Stimulated activated naive CD8-positive, alpha-beta T cell treated with anti-CD3 and anti-CD28 coated beads, Interleukin-15, Interleukin-2, amounts not matched to agents 100 U/mL and 50 U/mL, for 24 hours (primary cell): ENCODE measurements at regions not wholly inside any gene's neighbourhood (a gene's known extent, or its start where the extent isn't known, plus 50 kb on each side); places are given as distances from the start of the nearest gene placed in this dataset.
"Not testable (repeated sequence)": the region's sequence is repeated elsewhere in the genome, so short reads cannot be mapped to it uniquely, and the experiment has no call there.

Source experiments
- ATAC-seq: fragments of 150-1000 bp; cut with Tn5 transposase; one replicate; pipeline ENCODE4 v1.10.0; 2021
- DNase-seq: peaks from one replicate; pipeline ENCODE4 v3.0.0; 2021

DNA sequence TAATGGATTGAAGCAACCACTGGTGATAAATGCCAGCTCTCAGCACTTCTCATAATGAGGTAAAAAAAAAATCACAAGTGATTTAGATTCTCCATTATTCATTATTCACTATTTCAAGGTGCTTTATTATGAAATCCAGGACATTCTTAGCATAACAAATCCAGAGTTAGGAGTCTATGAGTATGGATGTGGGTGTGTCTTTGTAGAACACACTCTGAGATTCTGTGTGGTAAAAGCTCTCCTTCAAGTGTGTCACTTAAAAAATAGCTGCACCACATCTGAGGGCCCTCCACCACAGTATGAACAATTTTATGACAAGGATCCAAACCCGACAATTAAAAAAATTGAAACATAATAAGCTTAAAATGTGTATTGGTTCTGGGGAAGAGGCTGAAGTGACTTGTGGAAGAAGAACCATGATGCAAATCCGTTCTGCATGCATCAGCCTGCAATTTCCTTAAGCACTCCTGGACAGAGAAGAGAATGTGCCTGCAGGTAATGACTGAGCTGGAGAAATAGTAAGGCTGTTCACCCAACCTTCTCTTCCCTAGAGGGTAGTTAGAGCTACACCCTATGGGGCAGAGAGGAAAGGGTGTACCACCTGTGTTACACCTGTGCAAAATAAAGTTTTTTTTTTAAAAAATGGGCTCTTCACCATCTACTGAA, 488.5 kb upstream of the MGAT4C start:
- DNase-seq (no peak), ATAC-seq (no peak)

DNA sequence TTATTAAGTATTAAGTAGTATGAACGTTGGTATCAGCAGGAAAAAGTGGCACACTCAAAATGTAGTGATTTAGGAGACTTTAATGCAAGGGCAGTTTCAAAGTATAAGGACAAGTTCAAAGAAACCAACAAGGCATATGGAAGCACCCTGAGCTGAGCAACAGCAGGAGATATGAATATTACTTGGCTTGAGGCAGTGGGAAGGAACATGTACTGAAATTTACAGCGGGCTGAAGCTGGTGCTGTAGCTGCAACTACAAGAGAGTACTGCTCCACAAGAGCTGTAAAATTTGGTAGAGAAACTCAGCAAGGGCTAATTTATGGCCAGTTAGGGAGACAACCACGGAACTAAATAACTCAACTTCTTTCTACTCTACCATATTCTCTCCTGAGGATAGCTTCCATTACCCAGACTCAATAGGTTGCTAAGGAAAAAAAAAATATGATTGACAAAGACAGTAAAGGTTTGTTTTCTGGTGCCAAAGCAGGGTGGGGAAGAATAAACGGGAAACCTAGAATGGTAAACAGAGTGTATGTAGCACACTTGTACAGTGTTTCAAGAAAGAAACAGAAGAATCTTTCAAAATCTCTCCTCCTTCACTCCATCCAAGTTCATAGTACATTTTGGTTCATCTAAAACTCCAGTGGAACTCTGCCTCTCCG, 487.8 kb upstream of the MGAT4C start:
- ATAC-seq (no peak), DNase-seq (no peak)

DNA sequence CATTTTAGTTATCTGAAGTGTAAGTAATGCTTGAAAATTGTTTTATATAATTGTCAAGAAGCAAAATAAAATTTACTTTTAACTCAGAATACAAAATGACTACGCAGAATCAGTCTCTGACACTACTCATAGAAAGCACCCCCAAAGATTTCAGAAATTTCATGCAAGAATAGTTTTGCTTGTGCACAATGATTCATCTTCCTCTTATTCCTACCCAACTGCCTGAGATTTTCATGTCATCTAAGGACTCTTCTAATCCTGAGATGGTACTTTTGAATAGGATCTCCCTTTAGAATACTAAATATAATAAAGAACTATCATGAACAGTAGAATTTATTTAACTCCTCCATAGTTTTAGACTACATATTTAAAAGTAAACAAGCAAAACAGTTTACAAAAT, 485.3 kb upstream of the MGAT4C start:
- DNase-seq (no peak), ATAC-seq (no peak)

DNA sequence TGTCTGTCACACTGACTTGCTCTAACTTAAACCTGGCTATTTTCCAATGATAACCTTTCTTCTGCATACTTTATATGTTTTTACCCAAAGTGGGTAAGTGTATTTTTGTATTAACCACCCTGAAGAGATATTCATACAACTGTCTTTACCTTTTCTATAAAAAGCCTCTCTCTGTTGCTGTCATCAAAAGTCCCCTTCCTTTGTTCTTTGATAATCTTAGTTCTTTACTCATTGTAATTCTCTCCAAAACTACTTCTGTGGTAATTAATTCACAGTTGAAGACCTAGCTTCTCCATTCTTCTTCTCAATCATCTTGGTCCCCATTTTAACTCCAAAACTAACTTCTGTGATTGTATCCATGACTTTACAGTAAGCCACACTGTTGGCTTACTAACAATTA, 479.7 kb upstream of the MGAT4C start:
- ATAC-seq (no peak), DNase-seq (no peak)

DNA sequence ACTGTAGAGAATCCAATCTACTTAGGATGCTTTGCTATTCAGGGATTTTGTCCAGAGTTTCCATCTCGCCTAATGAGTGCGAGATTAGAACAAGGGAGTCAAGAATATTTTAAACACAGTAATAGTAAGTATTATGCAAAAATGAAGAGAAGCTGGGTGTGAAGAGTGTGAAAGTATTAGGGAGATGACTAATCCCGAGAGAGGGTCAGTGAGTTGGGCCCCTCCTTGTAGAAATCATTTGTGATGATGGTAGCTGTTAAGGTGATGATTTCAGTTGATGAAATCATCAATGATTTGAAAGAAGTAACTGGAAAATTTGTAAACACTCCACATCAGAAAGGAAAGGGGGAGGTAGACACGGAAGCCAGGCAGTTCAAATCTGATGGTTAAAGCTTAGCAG, 478.9 kb upstream of the MGAT4C start:
- ATAC-seq (no peak), DNase-seq (no peak)

DNA sequence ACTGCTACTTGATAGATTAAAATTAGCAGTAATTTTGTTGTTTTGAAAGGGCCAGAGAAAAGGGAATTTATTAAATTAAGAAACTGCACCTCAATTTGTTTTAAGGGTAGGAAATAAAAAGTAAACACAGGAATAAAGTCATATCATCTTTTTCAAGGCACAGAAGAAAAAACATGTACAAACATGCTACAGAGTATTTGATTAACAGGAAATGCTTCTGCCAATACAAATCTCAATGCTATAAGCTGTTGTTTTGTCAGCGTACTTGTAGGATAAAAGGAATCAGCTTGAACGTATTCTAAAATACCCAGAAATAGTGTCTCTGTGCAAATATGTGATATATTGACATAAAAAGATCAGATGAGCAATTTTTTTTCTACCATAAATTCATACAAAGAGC, 474.0 kb upstream of the MGAT4C start:
- ATAC-seq, result no peak
- no peak for DNase-seq

DNA sequence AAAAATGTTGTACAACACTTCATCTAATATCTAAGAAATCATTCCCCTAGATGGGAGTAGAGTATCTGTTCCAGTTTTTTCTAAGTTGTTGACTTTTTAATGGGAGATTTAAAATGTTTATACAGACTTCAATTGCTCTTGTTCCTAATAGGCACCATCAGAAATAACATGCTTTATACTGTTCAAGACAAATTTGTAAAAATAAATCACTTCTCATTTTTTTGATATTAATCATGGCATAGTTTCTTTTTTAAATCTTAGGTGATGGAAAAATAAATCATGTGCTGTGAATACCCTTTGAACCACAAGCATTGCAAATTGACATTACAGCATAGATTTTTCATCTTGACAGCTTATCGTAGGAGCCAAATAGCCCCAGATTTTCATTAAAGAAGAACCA, 473.5 kb upstream of the MGAT4C start:
- ATAC-seq (no peak), DNase-seq (no peak)

DNA sequence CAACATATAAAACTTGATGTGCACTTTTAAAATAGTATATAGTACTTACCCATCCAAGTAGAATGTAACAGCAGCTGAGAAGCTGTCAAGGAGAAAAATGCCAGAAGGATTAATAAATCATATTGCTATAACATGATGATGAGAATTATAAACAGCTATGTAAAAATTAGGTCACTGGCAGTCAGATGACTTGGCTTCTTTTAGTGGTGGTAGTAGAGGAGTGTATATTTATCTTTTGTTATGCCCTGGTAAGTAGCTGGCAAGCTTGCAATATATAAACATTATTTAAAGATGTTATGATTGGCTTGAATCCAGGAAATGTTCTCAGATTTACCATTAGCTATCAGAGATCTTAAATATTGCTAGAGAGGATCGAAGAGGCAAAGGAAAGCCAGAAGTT, 471.0 kb upstream of the MGAT4C start:
- no peak for DNase-seq
- no peak for ATAC-seq

DNA sequence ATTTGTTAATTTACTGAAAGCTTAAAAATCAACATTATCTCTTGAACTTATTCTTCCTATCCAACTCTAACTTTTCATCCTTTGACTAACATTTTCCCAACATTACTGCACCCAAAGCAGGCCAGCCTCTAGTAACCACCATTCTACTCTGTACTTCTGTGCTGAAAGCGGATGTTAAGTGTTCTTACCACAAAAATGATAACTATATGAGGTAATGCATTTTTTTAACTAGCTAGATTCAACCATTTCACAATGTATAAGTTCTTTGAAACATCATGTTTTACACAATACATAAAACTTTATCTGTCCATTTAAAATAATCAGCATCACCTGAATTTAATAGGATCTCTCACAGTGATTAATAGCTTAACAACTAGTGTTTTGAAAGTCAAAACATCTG, 468.5 kb upstream of the MGAT4C start:
- ATAC-seq (no peak), DNase-seq (no peak)

DNA sequence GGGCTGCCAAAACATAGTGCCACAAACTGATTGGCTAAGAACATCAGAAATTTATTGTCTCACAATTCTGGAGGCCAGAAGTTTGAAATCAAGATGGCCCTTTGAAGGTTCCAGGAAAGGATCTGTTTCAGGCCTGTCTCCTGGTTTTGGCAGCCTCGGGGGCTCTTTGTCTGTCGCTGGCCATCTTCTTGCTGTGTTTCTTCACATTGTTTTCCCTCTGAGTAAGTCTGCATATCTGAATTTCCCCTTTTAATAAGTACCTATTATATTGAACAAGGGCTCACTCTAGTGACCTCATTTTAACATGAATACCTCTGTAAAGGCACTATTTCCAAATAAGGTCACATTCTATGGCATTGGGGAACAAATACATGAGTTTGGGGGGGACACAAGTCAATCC, 467.1 kb upstream of the MGAT4C start:
- no peak for ATAC-seq

DNA sequence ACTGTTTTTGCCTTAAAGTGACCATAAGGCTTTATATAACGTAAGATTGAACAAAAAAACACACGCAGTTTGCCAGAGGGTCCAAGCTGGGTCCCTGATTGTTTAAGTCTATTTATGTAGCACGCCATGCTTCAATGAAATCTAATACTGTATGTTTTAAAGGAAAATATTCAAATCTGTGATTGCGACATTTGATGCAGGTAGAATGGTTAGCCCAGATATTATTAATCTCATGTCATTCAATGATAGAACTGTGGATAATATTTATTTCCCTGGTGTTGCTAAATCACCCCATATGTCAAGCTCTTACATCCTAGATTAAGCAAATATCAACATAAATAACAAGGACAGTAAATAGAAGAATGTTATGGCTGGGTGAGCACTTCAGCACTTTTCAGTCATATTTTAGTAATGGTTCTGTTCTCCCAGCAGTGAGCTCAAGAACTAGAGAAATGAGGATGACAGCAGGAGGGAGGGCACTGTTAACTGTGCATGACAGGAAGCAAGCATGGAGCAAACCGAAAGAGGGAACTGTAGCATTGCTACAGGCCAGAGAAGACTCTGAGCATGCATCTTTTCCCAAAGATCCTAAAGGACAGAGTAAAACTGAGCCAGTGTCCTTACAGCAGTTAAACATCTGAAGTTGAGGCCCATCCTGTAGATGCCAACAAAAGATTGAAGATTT, 465.7 kb upstream of the MGAT4C start:
- ATAC-seq, result no peak
- no peak for DNase-seq

More for the DNA sequence above, 467.1 kb upstream of the MGAT4C start:
- DNase-seq, result no peak

DNA sequence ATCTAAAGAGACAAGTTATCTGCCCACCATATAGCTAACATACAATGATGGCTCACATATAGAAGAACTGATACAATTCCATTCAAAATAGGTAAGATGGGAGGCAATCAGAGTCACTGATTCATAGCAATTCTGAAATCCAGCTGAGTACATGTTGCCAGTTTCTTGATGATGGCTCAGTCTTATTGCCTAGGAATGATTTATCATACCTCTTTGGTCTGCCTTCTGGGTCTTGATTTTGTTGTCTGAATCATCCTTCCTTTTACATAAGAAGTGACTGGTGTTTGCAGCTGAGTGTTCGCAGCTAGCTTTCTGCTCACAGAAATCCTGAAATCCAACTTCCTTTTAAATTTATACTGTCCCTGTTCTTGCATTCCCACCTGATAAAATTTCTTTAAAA, 463.2 kb upstream of the MGAT4C start:
- ATAC-seq, result no peak
- DNase-seq, result no peak

DNA sequence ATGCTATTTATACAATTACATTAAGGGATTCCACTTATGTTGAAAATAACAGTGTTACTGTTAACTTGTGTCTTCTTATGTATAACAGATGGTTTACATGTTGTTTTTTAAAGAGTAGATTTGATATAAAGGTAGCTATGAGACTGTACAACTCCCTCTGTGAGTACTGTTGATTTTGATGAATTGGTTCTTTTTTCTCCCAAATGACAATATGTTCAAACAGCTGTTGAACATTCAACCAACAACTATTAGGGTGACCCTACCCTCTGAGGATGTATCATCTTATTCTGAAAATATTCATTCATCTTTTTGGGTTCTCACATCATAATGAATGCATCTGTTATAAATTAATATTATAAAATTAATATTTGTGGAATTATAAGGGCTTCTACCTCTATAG, 456.9 kb upstream of the MGAT4C start:
- DNase-seq (no peak), ATAC-seq (no peak)

DNA sequence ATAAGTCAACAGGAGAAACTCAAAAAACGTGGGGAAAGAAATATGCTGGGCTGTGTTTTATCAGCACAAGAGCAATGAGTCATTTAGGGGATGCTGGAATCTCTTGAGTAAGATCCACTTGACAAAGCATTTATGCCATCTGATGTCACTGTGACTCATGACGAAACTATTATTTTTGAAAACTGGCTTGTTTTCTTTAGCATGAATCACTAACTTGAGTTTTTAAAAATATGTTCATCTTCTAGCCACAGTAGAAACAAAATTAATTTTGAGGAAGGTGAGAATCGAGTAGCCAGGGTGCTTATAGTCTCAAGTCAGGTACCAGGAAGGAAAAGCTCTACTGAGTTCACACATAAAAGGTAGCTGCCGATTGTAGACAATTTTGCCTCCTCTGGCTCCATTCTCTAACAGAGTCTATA, 456.2 kb upstream of the MGAT4C start:
- DNase-seq (no peak), ATAC-seq (no peak)

DNA sequence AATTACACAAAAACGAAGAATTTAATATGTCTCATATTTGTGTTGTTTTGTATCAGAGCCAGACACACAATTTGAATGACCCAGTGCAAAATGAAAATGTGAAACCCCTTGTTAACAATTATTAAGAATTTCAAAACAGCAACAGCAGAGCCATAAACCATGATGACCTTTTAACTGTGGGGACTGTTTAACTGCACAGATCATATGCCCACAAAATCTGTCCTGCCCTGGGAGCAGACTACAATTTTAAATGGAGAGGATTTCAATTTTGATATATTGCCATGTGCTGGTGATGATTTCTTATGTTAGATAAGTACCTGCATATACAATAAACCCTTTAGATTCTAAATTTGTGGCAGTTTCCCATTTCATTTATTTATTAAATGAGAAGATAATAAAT, 455.5 kb upstream of the MGAT4C start:
- ATAC-seq, result no peak
- DNase-seq, result no peak

DNA sequence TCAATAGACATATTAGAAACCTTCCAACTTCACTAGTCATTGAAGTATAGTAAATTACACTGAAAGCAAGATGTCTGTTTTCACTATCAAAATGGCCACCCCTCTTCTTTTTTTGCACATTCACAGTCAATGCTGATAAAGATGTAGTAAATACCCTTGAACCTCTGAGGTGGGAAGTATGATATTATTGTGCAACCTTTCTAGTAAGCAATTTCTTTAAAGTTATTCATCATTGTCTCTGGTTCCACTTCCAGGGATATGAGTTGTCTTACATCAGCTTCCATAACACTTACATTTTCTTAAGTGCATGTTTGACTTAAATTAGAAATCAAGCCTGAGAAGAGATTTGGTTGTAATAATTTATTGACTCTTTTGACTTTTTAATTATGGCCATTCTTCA, 453.9 kb upstream of the MGAT4C start:
- no peak for ATAC-seq
- DNase-seq, result no peak

DNA sequence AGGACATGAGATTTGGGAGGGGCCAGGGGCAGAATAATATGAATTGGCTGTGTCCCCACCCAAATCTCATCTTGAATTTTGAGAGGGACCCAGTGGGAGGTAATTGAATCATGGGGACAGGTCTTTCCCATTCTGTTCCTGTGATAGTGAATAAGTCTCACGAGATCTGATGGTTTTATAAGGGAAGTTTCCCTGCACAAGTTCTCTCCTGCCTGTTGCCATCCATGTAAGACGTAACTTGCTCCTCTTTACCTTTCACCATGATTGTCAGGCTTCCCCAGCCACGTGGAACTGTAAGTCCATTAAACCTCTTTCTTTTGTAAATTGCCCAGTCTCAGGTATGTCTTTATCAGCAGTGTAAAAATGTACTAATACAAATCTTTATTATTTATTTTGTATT, 452.8 kb upstream of the MGAT4C start:
- DNase-seq, ATAC-seq: not testable (repeated sequence)

DNA sequence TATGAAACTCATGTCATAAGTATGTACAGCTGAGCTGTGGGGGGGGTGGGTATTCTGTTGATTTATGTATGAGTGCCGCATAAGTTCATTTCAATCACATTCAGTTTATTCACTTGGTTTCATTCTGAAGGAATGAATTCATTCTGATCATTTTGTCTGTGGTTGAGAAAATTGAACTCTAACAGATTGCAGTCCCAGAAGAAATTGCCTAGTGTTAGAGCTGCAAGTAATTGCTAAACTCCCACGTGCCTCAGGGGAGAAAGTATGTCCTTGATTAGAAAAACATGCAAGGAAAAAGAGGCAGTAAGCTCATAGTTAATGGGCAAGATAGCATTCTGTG, 442.4 kb upstream of the MGAT4C start:
- DNase-seq (no peak), ATAC-seq (no peak)

DNA sequence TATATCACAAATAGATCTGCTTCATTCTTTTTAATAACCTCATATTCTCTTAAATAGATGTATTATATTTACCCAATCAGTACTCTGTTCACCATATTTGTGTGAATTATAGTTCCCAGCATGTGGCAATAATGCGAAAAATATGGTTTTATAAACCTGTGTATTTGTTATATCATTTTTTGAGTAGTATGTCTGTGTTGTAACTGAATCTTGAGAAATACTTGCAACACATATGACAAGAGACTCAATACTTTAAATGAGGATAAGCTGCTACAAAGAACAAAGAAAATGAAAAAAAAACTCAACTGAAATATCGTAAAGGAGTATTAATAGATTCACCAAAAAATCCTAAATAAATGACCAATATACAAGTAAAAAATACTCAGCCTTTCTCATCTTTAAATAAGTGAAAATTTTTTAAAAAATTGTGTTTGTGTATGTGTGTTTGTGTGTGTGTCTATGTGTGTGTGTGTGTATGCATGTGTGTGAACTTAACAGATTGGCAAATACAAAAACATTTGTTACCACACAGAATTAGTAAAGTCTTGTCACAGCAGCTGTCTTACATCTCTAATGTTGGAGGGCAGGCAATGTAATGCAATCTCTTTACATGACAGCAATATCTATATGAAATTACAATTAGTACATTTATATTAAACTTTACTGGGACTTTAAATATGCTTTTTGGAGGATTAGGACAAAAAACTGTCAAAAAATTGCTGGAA, 441.9 kb upstream of the MGAT4C start:
- ATAC-seq, result no peak
- DNase-seq, result no peak

DNA sequence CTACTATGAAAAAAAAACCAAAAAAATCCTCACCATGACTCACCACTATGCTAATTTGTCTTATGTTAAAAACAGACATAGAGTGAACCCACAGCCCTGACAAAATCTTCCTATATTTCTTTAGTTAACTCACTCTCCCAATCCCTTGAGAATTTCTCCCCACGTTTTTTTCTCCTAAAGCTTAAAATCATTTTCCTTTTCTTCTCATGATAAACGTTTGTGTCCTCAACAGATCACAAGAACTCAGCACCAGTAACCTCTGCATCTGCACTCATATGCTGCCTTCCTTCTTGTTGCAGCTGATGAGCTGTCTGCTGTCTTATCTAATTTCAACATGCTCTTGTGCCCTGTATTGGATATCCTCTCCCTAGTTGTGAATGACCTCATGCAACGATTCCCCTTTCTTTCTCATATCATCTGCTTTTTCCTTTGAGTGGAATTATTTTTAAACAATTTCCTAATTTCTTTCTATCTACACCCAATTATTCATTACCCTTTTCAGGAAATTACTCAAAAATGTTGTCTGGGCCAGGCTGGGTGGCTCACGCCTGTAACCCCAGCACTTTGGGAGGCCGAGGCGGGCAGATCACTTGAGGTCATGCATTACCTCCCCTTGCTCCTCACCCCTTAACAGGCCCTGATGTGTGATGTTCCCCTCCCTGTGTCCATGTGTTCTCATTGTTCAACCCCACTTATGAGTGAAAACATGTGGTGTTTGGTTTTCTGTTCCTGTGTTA, 427.5 kb upstream of the MGAT4C start:
- ATAC-seq, result no peak
- no peak for DNase-seq

DNA sequence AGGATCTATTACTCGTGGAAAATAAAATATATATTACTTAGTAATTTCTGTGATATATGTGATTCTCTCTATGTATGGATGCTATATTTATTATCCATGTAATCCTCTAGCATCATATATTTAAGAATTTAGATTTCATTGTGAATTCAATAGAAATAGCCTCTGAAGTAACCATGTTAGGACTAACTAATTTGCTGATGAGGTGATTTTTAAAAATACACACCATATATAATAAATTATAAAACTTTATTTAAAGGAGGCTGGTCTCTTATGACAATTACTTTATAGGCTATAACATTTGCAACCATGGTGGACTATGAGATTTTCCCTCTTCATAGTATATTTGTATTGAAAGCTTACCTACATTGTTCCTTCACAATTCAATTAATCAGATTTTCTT, 424.9 kb upstream of the MGAT4C start:
- DNase-seq, result no peak
- no peak for ATAC-seq

DNA sequence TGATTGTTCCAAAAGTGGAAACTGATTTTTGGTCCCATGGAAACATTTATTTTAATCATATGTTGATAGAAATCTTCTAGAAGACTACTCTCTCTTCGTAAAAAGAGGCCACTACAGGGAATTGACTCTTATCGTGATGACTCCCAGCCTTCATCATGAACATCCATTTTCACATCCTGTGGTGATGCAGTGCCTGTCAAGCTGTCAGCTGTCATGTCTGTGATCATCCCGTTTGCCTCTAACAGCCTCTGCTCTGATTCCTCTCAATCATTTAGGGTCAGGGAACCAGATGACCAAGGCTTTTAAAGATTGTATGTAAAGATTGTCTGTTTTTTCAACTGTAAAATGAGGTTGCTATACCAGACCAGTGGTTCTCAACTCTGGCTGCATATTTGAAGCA, 419.0 kb upstream of the MGAT4C start:
- ATAC-seq (no peak), DNase-seq (no peak)

DNA sequence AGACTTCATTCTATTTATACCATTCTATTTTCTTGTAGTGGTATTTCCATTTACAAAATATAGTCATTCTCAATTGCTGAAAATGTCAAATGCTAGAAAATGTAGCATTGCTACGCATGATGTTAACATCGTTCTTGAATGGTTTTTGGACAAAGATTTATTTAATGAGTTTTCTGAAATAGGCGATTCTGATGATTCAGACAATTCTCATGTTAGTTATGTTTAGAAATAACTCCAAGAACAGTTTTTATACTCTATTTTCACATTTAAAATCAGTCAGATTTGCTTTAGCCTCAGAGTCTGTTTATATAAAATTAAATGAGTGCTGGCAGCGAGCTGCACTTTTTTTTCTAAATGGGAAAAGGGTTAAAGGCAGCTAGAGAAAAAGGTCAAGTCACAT, 414.8 kb upstream of the MGAT4C start:
- ATAC-seq (no peak), DNase-seq (no peak)
